Fibroblast of lung (primary cell): ENCODE measurements at regions not wholly inside any gene's neighbourhood (a gene's known extent, or its start where the extent isn't known, plus 50 kb on each side); places are given as distances from the start of the nearest gene placed in this dataset.
"Not testable (repeated sequence)": the region's sequence is repeated elsewhere in the genome, so short reads cannot be mapped to it uniquely, and the experiment has no call there.

Experiments used
- DNase-seq, 2 donors: peaks; one replicate each; pipeline versions ENCODE4 v3.0.0 to v3.0.0-alpha.2; 2010; ENCODE audit warnings: low read depth in 2 of 2
- H2AFZ ChIP-seq: 2 replicates; pipeline ENCODE4 v1.5.1; 2012; ENCODE audit warnings: low read length, control low read depth, inconsistent platforms
- H3K27ac ChIP-seq: 2 replicates; pipeline ENCODE4 v1.5.1; 2011; ENCODE audit warnings: low read length, control low read depth; ENCODE audit not compliant: insufficient read depth
- H3K27me3 ChIP-seq: 2 replicates; pipeline ENCODE4 v1.5.1; 2011; ENCODE audit warnings: mild to moderate bottlenecking, low read length; ENCODE audit not compliant: control insufficient read depth, insufficient read depth
- H3K36me3 ChIP-seq: 2 replicates; pipeline ENCODE4 v1.5.1; 2011; ENCODE audit warnings: low read length; ENCODE audit not compliant: control insufficient read depth, insufficient read depth
- H3K4me1 ChIP-seq: 2 replicates; pipeline ENCODE4 v1.5.1; 2011; ENCODE audit warnings: low read length; ENCODE audit not compliant: control insufficient read depth, insufficient read depth; ENCODE audit errors: extremely low read depth
- H3K4me2 ChIP-seq: 2 replicates; pipeline ENCODE4 v1.5.1; 2011; ENCODE audit warnings: low read length, control low read depth; ENCODE audit not compliant: insufficient read depth; ENCODE audit errors: extremely low read depth
- H3K4me3 ChIP-seq, 4 experiments: fragments of 200-600 bp in 1 of 4; sonication (generic) in 1 of 4; replicated peaks in 1 of 4; 2 replicates each; pipeline ENCODE4 v1.5.1; 2011 to 2016; ENCODE audit warnings: low read length in 4 of 4, low read depth in 3 of 4, mild to moderate bottlenecking in 3 of 4, control low read depth in 2 of 4, inconsistent platforms in 1 of 4, mixed read lengths in 1 of 4; ENCODE audit not compliant: insufficient read depth in 1 of 4; ENCODE audit errors: control extremely low read depth in 1 of 4
- H3K79me2 ChIP-seq: 2 replicates; pipeline ENCODE4 v1.5.1; 2012; ENCODE audit warnings: mild to moderate bottlenecking, low read length, inconsistent platforms; ENCODE audit not compliant: control insufficient read depth, insufficient read depth
- H3K9ac ChIP-seq: 2 replicates; pipeline ENCODE4 v1.5.1; 2011; ENCODE audit warnings: mild to moderate bottlenecking, low read length, control low read depth; ENCODE audit not compliant: insufficient read depth
- H3K9me3 ChIP-seq: 2 replicates; pipeline ENCODE4 v1.5.1; 2012; ENCODE audit warnings: low read depth, low read length; ENCODE audit not compliant: control insufficient read depth, insufficient read depth
- H4K20me1 ChIP-seq: 2 replicates; pipeline ENCODE4 v1.5.1; 2011; ENCODE audit warnings: low read length; ENCODE audit not compliant: control insufficient read depth, insufficient read depth; ENCODE audit errors: extremely low read depth
- CTCF ChIP-seq, 2 donors: IDR thresholded peaks in 1 of 2; conservative IDR thresholded peaks in 1 of 2; 1 replicate in 1 of 2; 2 replicates in 1 of 2; pipeline ENCODE4 v1.5.1; 2011 to 2012; ENCODE audit warnings: low read length in 2 of 2, control low read depth in 1 of 2, inconsistent platforms in 1 of 2, low read depth in 1 of 2, mild to moderate bottlenecking in 1 of 2
- EZH2 ChIP-seq: IDR thresholded peaks from 2 replicates; pipeline ENCODE4 v1.5.1; 2012; ENCODE audit warnings: low read length, control low read depth, mild to moderate bottlenecking; ENCODE audit errors: missing control alignments

- no peaks in the 10 kb centered on the region for H3K9me3 ChIP-seq
- no peak overlapping the region for H2AFZ ChIP-seq
- H3K36me3 ChIP-seq, result no peaks in the 10 kb centered on the region
- H4K20me1 ChIP-seq, result no peaks in the 10 kb centered on the region
- H3K27me3 ChIP-seq, result no peaks in the 10 kb centered on the region
- H3K4me2 ChIP-seq, result no peak overlapping the region
- no peaks in the 10 kb centered on the region for H3K4me1 ChIP-seq
- no peak overlapping the region for H3K9ac ChIP-seq
- no peak overlapping the region for H3K27ac ChIP-seq
- H3K79me2 ChIP-seq, result no peaks in the 10 kb centered on the region
- H3K4me3 ChIP-seq, result no peak overlapping the region
- no peak for DNase-seq
- no peak for TF ChIP-seq CTCF (conservative IDR thresholded peaks at IDR 0.05 in 1 of 2, IDR thresholded peaks at IDR 0.05 in 1 of 2; ENCODE audit: low read depth in 1 of 2, low read length in 2 of 2)
- TF ChIP-seq EZH2, result no peak
Observed at GRCh38 chr4:133537780-133538281, 388.7 kb downstream of the PCDH10 start.

- not testable (repeated sequence) for H3K4me3 ChIP-seq, H4K20me1 ChIP-seq, DNase-seq, H3K4me1 ChIP-seq, H3K9ac ChIP-seq, H3K9me3 ChIP-seq, H3K36me3 ChIP-seq, H3K4me2 ChIP-seq, H2AFZ ChIP-seq, H3K79me2 ChIP-seq, H3K27ac ChIP-seq, H3K27me3 ChIP-seq
Observed at GRCh38 chr4:133534224-133534623, 385.1 kb downstream of the PCDH10 start.

GRCh38 chr4:133524369-133524768 lies 375.3 kb downstream of the PCDH10 start:
- Histone ChIP-seq H3K36me3 (no peaks in the 10 kb centered on the region), H3K9ac (no peak overlapping the region), H4K20me1 (no peaks in the 10 kb centered on the region), H3K9me3 (no peaks in the 10 kb centered on the region), H3K4me2 (no peak overlapping the region), H3K79me2 (no peaks in the 10 kb centered on the region), H3K27me3 (no peaks in the 10 kb centered on the region), H3K27ac (no peak overlapping the region), H3K4me3 (no peak overlapping the region), H3K4me1 (no peaks in the 10 kb centered on the region), H2AFZ (no peak overlapping the region)
- peak in 1 of 2 donors; percentile 26 for DNase-seq
- no peak for TF ChIP-seq CTCF (conservative IDR thresholded peaks at IDR 0.05 in 1 of 2, IDR thresholded peaks at IDR 0.05 in 1 of 2; ENCODE audit: low read depth in 1 of 2, low read length in 2 of 2)
- no peak for TF ChIP-seq EZH2
